ENCODE measurements at regions not wholly inside any gene's neighbourhood (a gene's known extent, or its start where the extent isn't known, plus 50 kb on each side); places are given as distances from the start of the nearest gene placed in this dataset.

DNA sequence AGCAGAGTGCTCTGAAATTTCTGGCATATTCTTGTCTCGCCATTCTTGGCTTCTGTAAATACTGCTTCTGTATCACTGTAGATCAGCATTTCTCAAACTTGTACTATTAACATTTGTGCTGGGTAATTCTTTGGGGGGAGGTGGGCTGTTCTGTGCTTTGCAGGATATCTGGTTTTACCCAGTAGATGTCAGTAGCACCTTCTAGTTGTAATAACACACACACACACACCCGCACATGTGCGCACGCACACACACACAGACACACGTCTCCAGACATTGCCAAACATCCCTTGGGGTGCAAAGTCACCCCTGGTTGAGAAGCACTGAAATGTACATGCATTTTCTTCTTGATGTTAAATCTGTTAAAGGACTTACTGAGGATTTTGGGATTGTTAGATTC, 304.1 kb downstream of the MAT2B start:
- no peaks in the 10 kb centered on the region for H3K9me3 ChIP-seq (replicated peaks in 1 of 3)
- no peaks in the 10 kb centered on the region for H3K36me3 ChIP-seq (replicated peaks in 1 of 2)
- H3K27ac ChIP-seq: no peak overlapping the region
- 57 to 69% (median 65%) methylated on average over 5 of the region's 5 CpGs for WGBS, 4 donors
- intact Hi-C loops (cut with DNase I): no loop called here
- H3K4me1 ChIP-seq (replicated peaks in 1 of 2): no peaks in the 10 kb centered on the region
- DNase-seq: no peak
- H3K27me3 ChIP-seq: no peaks in the 10 kb centered on the region
- H3K4me3 ChIP-seq: no peak overlapping the region
- no peak for TF ChIP-seq POLR2A (IDR thresholded peaks at IDR 0.05)
- TF ChIP-seq, protein P1, sequence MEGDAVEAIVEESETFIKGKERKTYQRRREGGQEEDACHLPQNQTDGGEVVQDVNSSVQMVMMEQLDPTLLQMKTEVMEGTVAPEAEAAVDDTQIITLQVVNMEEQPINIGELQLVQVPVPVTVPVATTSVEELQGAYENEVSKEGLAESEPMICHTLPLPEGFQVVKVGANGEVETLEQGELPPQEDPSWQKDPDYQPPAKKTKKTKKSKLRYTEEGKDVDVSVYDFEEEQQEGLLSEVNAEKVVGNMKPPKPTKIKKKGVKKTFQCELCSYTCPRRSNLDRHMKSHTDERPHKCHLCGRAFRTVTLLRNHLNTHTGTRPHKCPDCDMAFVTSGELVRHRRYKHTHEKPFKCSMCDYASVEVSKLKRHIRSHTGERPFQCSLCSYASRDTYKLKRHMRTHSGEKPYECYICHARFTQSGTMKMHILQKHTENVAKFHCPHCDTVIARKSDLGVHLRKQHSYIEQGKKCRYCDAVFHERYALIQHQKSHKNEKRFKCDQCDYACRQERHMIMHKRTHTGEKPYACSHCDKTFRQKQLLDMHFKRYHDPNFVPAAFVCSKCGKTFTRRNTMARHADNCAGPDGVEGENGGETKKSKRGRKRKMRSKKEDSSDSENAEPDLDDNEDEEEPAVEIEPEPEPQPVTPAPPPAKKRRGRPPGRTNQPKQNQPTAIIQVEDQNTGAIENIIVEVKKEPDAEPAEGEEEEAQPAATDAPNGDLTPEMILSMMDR (IDR thresholded peaks at IDR 0.05): no peak

DNA sequence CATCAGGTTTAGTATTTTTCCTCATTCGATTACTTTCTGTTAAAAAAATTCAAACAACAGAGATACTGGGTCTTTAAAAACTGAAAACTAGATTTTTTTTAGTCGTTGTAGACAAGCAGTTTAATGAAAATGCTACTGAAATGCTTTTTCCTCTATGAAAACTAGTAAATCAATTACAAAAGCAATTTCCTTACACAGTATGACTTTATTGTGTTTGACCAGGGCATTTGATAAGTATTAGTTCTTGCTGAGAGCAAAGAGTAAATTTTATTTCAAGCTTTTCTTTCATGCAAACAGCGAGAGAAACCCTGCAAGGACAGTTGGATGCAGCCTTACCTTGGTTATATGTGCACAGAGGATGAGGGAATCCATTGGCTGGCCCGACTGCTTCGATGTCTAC, 308.5 kb downstream of the MAT2B start:
- intact Hi-C loops (cut with DNase I): no loop called here
- WGBS, 4 donors: 76 to 82% (median 79%) methylated on average over 5 of the region's 5 CpGs
- no peaks in the 10 kb centered on the region for H3K27me3 ChIP-seq
- no peak overlapping the region for H3K4me3 ChIP-seq
- H3K9me3 ChIP-seq (replicated peaks in 1 of 3): no peaks in the 10 kb centered on the region
- TF ChIP-seq, protein P1 (IDR thresholded peaks at IDR 0.05): no peak
- no peak for TF ChIP-seq POLR2A (IDR thresholded peaks at IDR 0.05)
- no peak overlapping the region for H3K27ac ChIP-seq
- DNase-seq: no peak
- no peaks in the 10 kb centered on the region for H3K4me1 ChIP-seq (replicated peaks in 1 of 2)
- no peaks in the 10 kb centered on the region for H3K36me3 ChIP-seq (replicated peaks in 1 of 2)

DNA sequence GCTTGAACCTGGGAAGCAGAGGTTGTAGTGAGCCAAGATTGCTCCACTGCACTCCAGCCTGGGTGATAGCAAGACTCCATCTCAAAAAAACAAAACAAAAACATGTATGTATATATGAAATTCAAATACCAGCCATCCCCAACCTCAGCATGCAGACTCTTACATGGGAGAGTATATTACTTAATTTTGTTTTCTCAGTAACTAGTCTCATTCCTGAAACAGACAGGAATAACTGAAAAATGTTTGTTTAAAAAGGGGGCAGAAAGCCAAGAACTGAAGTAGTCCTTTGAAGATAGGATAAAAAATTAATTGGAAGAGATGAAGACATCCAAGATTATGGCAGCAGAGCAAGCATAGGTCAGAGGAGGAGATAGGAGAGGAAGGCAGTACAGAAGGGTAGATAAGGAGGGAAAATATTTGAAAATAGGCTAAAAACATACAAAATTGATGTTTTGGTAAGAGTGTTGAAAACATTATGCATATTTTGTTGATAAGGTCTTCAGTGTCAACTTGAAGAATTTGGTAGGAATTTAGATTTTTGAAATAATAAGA, 309.9 kb downstream of the MAT2B start:
- intact Hi-C loops (cut with DNase I): no loop called here
- H3K27me3 ChIP-seq: no peaks in the 10 kb centered on the region
- TF ChIP-seq POLR2A (IDR thresholded peaks at IDR 0.05): no peak
- TF ChIP-seq, protein P1 (IDR thresholded peaks at IDR 0.05): no peak

DNA sequence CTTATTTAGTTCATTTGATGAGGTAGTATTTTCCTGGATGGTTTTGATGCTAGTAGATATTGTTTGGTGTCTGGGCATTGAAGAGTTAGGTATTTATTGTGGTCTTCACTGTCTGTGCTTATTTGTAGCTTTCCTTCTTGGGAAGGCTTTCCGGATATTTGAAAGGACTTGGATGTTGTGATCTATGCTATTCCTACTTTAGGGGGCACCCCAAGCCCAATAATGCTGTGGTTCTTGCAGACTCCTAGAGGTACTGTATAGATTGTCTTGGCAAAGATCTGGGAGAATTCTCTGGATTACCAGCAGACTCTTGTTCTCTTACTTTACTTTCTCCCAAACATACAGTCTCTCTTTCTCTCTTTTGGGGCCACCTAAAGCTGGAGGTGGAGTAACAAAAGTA, 315.7 kb downstream of the MAT2B start:
- H3K9me3 ChIP-seq (replicated peaks in 1 of 3): no peaks in the 10 kb centered on the region
- H3K27ac ChIP-seq: no peak overlapping the region
- 76 to 90% (median 83%) methylated on average over 1 of the region's 1 CpG for WGBS, 4 donors

More for the DNA sequence above, 309.9 kb downstream of the MAT2B start:
- H3K4me3 ChIP-seq: no peak overlapping the region
- no peaks in the 10 kb centered on the region for H3K9me3 ChIP-seq (replicated peaks in 1 of 3)
- no peaks in the 10 kb centered on the region for H3K4me1 ChIP-seq (replicated peaks in 1 of 2)
- H3K36me3 ChIP-seq (replicated peaks in 1 of 2): no peaks in the 10 kb centered on the region
- H3K27ac ChIP-seq: no peak overlapping the region
- DNase-seq: no peak

More for the DNA sequence above, 315.7 kb downstream of the MAT2B start:
- no peak for DNase-seq
- H3K4me1 ChIP-seq (replicated peaks in 1 of 2): no peaks in the 10 kb centered on the region
- H3K36me3 ChIP-seq (replicated peaks in 1 of 2): no peaks in the 10 kb centered on the region
- H3K27me3 ChIP-seq: no peaks in the 10 kb centered on the region
- TF ChIP-seq, protein P1 (IDR thresholded peaks at IDR 0.05): no peak
- no peak for TF ChIP-seq POLR2A (IDR thresholded peaks at IDR 0.05)
- intact Hi-C loops (cut with DNase I): no loop called here
- H3K4me3 ChIP-seq: no peak overlapping the region
